SK-N-SH (cell line): ENCODE measurements at regions not wholly inside any gene's neighbourhood (a gene's known extent, or its start where the extent isn't known, plus 50 kb on each side); places are given as distances from the start of the nearest gene placed in this dataset.
A peak's percentile ranks its signal among the peaks of the same experiment; 100 is the strongest.

Source experiments
- CTCF ChIA-PET: fragments of 300-600, 350-600 bp; formaldehyde crosslinking; extraction: SDS; loops from one replicate; lab custom pipeline; 2021; lab: Yijun Ruan, JAX
- POLR2A ChIA-PET: fragments of 350-600 bp; sonication (Branson Sonifier 250); formaldehyde crosslinking; extraction: SDS; loops from one replicate; lab custom pipeline; 2020; ENCODE audit warnings: antibody characterized with exemption, inconsistent platforms; lab: Yijun Ruan, JAX
- DNase-seq: peaks from one replicate; pipeline ENCODE4 v3.0.0; 2012
- H2AFZ ChIP-seq: fragments of 200-600 bp; sonication (generic); 2 replicates; pipeline ENCODE4 v1.8.1; 2016; ENCODE audit warnings: antibody characterized with exemption, mild to moderate bottlenecking, low read depth
- H3F3A ChIP-seq: fragments of 200-600 bp; sonication (generic); replicated peaks from 2 replicates; pipeline ENCODE3; 2016; ENCODE audit warnings: antibody characterized with exemption, mild to moderate bottlenecking; ENCODE audit not compliant: insufficient read depth
- H3K27ac ChIP-seq, 2 experiments: fragments of 200-500 bp in 1 of 2; fragments of 200-600 bp in 1 of 2; sonication (Bioruptor generic) in 1 of 2; sonication (generic), shearing (Covaris generic) in 1 of 2; 2 replicates each; pipeline versions ENCODE4 v1.5.1 to v1.6.1; 2014 to 2016; ENCODE audit warnings: low read depth in 2 of 2, inconsistent platforms in 1 of 2, low read length in 1 of 2, mild to moderate bottlenecking in 1 of 2, mixed read lengths in 1 of 2
- H3K27me3 ChIP-seq: fragments of 200-600 bp; sonication (generic), shearing (Covaris generic); 2 replicates; pipeline ENCODE4 v1.6.1; 2016; ENCODE audit warnings: mixed run types; ENCODE audit not compliant: insufficient read depth
- H3K36me3 ChIP-seq, 2 experiments: fragments of 200-500 bp in 1 of 2; fragments of 200-600 bp in 1 of 2; sonication (Bioruptor generic) in 1 of 2; sonication (generic) in 1 of 2; replicated peaks in 1 of 2; 2 replicates each; pipeline versions ENCODE3 to v1.5.1; 2014 to 2016; ENCODE audit warnings: low read length in 1 of 2, mild to moderate bottlenecking in 1 of 2; ENCODE audit not compliant: insufficient read depth in 2 of 2, control insufficient read depth in 1 of 2
- H3K4me1 ChIP-seq, 2 experiments: fragments of 200-500 bp in 1 of 2; fragments of 200-600 bp in 1 of 2; sonication (Bioruptor generic) in 1 of 2; sonication (generic), shearing (Covaris generic) in 1 of 2; 2 replicates each; pipeline versions ENCODE4 v1.5.1 to v1.6.1; 2014 to 2016; ENCODE audit warnings: low read depth in 1 of 2, low read length in 1 of 2, mixed run types in 1 of 2; ENCODE audit not compliant: insufficient read depth in 2 of 2, control insufficient read depth in 1 of 2
- H3K4me2 ChIP-seq: fragments of 200-600 bp; sonication (generic), shearing (Covaris generic); 2 replicates; pipeline ENCODE4 v1.6.1; 2017; ENCODE audit warnings: mixed run types
- H3K4me3 ChIP-seq, 2 experiments: fragments of 200-500 bp in 1 of 2; fragments of 200-600 bp in 1 of 2; sonication (Bioruptor generic) in 1 of 2; sonication (generic), shearing (Covaris generic) in 1 of 2; 2 replicates each; pipeline versions ENCODE4 v1.5.1 to v1.8.1; 2014 to 2016; ENCODE audit warnings: low read depth in 2 of 2, inconsistent platforms in 1 of 2, low read length in 1 of 2, mild to moderate bottlenecking in 1 of 2, mixed read lengths in 1 of 2, moderate library complexity in 1 of 2
- H3K79me2 ChIP-seq: fragments of 200-600 bp; sonication (generic); 2 replicates; pipeline ENCODE4 v1.8.1; 2017; ENCODE audit warnings: mild to moderate bottlenecking; ENCODE audit not compliant: insufficient read depth
- H3K9ac ChIP-seq: fragments of 200-600 bp; sonication (generic); 2 replicates; pipeline ENCODE4 v1.6.1; 2017; ENCODE audit warnings: mixed run types
- H3K9me2 ChIP-seq: fragments of 200-600 bp; sonication (generic); 2 replicates; pipeline ENCODE4 v1.6.1; 2017; ENCODE audit warnings: mixed run types
- H3K9me3 ChIP-seq: fragments of 200-600 bp; sonication (generic); 2 replicates; pipeline ENCODE4 v1.6.1; 2017; ENCODE audit warnings: mixed run types, mild to moderate bottlenecking, moderate library complexity
- H4K20me1 ChIP-seq: fragments of 200-600 bp; sonication (generic); 2 replicates; pipeline ENCODE4 v1.6.1; 2017; ENCODE audit warnings: mild to moderate bottlenecking, mixed run types; ENCODE audit not compliant: insufficient read depth
- EZH2phosphoT487 ChIP-seq: fragments of 200-600 bp; sonication (generic); IDR thresholded peaks from 2 replicates; pipeline ENCODE4 v1.6.1; 2017; ENCODE audit warnings: low read depth, mixed run types, mild to moderate bottlenecking, antibody characterized with exemption, moderate library complexity, borderline replicate concordance
- MEF2A ChIP-seq: IDR thresholded peaks from 2 replicates; pipeline ENCODE4 v1.4.0; 2012; ENCODE audit warnings: low read depth, borderline replicate concordance
- RFX5 ChIP-seq: IDR thresholded peaks from 2 replicates; pipeline ENCODE4 v1.6.1; 2012; ENCODE audit warnings: mild to moderate bottlenecking, improper control_type of control experiment, low read length
- SMC3 ChIP-seq: IDR thresholded peaks from 2 replicates; pipeline ENCODE4 v1.6.1; 2012; ENCODE audit warnings: low read depth, low read length, improper control_type of control experiment
- WGBS: methylation state at CpG from one replicate; pipeline ENCODE4 v1.1.6; 2017; ENCODE audit warnings: low lambda C conversion rate; 5-methylcytosine and 5-hydroxymethylcytosine counted together
- TF ChIP-seq, protein P1 (sequence below): IDR thresholded peaks from 2 replicates; pipeline ENCODE4 v1.6.1; 2012; ENCODE audit warnings: mild to moderate bottlenecking, low read depth, low read length, moderate library complexity

DNA sequence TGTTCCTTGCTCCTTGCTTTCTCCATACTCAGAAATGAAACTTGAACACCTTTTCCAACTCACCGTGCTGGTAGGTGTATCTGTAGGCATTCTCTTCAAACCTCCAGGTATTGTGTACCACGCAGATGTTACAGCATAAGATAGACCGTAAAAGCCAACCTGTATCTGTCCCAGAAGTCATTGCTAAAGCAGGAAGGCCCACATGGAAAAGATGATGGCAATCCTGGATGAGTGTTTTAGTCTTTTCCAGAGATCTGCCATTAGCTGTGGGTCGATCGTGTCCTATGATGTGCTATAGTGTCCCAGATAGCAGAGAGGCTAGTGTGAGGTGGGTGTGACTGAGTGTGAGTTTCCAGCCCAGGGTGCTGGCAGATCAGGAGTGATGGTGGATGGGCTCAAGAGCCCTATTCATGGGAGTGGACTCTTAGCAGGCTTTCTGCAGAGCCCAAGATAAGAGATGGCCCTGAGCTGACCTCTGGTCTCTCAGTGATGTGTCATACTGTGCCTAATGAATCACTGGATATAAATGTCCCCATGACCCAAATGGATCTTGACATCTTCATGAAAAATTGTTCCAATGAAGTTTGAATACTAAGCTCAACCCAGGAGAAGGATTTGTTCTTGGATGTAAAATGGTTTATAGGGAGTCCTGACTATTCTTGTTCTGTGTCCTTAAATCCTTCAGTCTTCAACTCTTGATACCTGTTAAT is 69.1 kb upstream of the WDR1 start (continued):
- TF ChIP-seq, protein P1, sequence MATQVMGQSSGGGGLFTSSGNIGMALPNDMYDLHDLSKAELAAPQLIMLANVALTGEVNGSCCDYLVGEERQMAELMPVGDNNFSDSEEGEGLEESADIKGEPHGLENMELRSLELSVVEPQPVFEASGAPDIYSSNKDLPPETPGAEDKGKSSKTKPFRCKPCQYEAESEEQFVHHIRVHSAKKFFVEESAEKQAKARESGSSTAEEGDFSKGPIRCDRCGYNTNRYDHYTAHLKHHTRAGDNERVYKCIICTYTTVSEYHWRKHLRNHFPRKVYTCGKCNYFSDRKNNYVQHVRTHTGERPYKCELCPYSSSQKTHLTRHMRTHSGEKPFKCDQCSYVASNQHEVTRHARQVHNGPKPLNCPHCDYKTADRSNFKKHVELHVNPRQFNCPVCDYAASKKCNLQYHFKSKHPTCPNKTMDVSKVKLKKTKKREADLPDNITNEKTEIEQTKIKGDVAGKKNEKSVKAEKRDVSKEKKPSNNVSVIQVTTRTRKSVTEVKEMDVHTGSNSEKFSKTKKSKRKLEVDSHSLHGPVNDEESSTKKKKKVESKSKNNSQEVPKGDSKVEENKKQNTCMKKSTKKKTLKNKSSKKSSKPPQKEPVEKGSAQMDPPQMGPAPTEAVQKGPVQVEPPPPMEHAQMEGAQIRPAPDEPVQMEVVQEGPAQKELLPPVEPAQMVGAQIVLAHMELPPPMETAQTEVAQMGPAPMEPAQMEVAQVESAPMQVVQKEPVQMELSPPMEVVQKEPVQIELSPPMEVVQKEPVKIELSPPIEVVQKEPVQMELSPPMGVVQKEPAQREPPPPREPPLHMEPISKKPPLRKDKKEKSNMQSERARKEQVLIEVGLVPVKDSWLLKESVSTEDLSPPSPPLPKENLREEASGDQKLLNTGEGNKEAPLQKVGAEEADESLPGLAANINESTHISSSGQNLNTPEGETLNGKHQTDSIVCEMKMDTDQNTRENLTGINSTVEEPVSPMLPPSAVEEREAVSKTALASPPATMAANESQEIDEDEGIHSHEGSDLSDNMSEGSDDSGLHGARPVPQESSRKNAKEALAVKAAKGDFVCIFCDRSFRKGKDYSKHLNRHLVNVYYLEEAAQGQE = no peak
- TF ChIP-seq EZH2phosphoT487 (no peak), MEF2A (no peak)

DNA sequence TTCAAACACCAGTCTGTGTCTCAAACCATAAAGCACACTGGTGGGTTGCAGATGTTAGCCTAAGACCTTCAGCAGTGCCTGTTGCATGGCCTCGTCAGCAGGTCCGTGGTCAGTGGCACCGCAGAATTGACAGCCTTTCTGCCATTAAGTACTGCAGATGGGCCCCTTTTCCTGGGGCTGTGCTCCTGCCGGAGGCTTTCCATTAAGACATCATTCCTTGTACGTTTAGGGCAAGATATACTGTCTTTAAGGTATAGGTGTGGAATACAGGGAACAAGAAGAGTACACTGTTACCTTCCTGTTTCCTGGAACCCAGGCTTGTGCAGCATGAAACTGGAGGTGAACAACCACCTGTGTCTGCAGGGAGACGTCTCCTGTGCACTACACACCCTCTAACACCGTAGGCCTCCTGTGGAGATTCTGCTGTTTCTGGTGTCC is 67.9 kb upstream of the WDR1 start:
- H3K9ac ChIP-seq = no peak overlapping the region

DNA sequence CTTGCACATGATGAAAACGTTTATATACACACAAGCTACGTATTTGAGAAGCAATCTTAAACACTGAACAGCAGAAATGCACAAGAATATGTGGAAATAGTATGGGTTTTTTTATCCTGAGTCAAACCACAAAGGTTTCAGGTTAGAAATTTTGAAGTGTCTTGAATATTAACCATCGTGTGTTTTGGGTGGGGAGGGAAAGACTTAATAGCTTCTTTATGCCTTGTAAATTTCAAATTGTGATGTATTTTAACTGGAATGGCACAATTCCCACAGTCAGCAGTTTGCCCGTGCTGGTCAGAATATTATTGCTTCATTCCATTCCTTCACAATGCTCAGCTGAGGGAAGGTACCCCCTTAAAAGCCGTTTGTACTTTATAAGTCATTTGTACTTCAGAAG is 67.4 kb upstream of the WDR1 start:
- no peak for TF ChIP-seq RFX5
- TF ChIP-seq, all 33 proteins: peak for 0
- H3K27me3 ChIP-seq = no peaks in the 10 kb centered on the region
- ChIA-PET CTCF (no interaction called here), POLR2A (no interaction called here)
- H3K9ac ChIP-seq = no peak overlapping the region
- no peaks in the 10 kb centered on the region for H3K9me3 ChIP-seq
- H3K79me2 ChIP-seq = no peaks in the 10 kb centered on the region
- H3K4me2 ChIP-seq = 0 out of 2 replicates have a peak overlapping the region, but pooled peaks have one; percentile 4
- peak overlapping the region; percentile 57; the same call in 1 of the 2 replicates for H2AFZ ChIP-seq
- peaks cover 13% of the 10 kb centered on the region for H3F3A ChIP-seq
- no peak for DNase-seq
- no peaks in the 10 kb centered on the region for H3K36me3 ChIP-seq
- peaks cover 0 to 13% of the 10 kb centered on the region in 2 experiments; a peak in 2 of 4 replicates for H3K4me1 ChIP-seq
- no peaks in the 10 kb centered on the region for H4K20me1 ChIP-seq
- peak overlapping the region in 1 of 2 experiments; percentile 45; a peak in 2 of 4 replicates for H3K27ac ChIP-seq
- 4% methylated on average over 5 of the region's 5 CpGs for WGBS
- no peak overlapping the region for H3K4me3 ChIP-seq
- no peaks in the 10 kb centered on the region for H3K9me2 ChIP-seq

More for the DNA sequence above, 67.9 kb upstream of the WDR1 start:
- H3K9me2 ChIP-seq = no peaks in the 10 kb centered on the region
- peaks cover 0 to 13% of the 10 kb centered on the region in 2 experiments; a peak in 2 of 4 replicates for H3K4me1 ChIP-seq
- peaks cover 13% of the 10 kb centered on the region for H3F3A ChIP-seq
- H3K4me3 ChIP-seq = no peak overlapping the region
- no peaks in the 10 kb centered on the region for H3K79me2 ChIP-seq
- H3K9me3 ChIP-seq = no peaks in the 10 kb centered on the region
- 0% methylated on average over 7 of the region's 7 CpGs for WGBS
- peak overlapping the region; percentile 57; the same call in 1 of the 2 replicates for H2AFZ ChIP-seq
- no peak for DNase-seq
- POLR2A ChIA-PET = no interaction called here
- no peaks in the 10 kb centered on the region for H3K27me3 ChIP-seq
- no peaks in the 10 kb centered on the region for H4K20me1 ChIP-seq
- peak overlapping the region in 1 of 2 experiments; percentile 45; a peak in 1 of 4 replicates for H3K27ac ChIP-seq
- 0 out of 2 replicates have a peak overlapping the region, but pooled peaks have one; percentile 4 for H3K4me2 ChIP-seq
- no peak for TF ChIP-seq SMC3
- CTCF ChIA-PET = no interaction called here
- no peaks in the 10 kb centered on the region for H3K36me3 ChIP-seq
